Ishikawa (cell line): ENCODE measurements at regions not wholly inside any gene's neighbourhood (a gene's known extent, or its start where the extent isn't known, plus 50 kb on each side); places are given as distances from the start of the nearest gene placed in this dataset.

Experiments
- CEBPB ChIP-seq: IDR thresholded peaks from 2 replicates; pipeline ENCODE4 v1.6.1; 2012
- CREB1 ChIP-seq: IDR thresholded peaks from 2 replicates; pipeline ENCODE4 v1.6.1; 2012; ENCODE audit warnings: low read depth
- EGR1 ChIP-seq: IDR thresholded peaks from 2 replicates; pipeline ENCODE4 v1.6.1; 2012
- EP300 ChIP-seq: IDR thresholded peaks from 2 replicates; pipeline ENCODE4 v1.6.1; 2012; ENCODE audit warnings: borderline replicate concordance
- FOXM1 ChIP-seq: IDR thresholded peaks from 2 replicates; pipeline ENCODE4 v1.6.1; 2012; ENCODE audit warnings: low read depth, borderline replicate concordance
- NFIC ChIP-seq: IDR thresholded peaks from 2 replicates; pipeline ENCODE4 v1.6.1; 2012
- RAD21 ChIP-seq: IDR thresholded peaks from 2 replicates; pipeline ENCODE4 v1.6.1; 2012; ENCODE audit warnings: low read depth
- TAF1 ChIP-seq: IDR thresholded peaks from 2 replicates; pipeline ENCODE4 v1.6.1; 2012; ENCODE audit warnings: low read depth, mild to moderate bottlenecking
- TCF12 ChIP-seq: IDR thresholded peaks from 2 replicates; pipeline ENCODE4 v1.6.1; 2012; ENCODE audit warnings: low read depth
- TEAD4 ChIP-seq: IDR thresholded peaks from 2 replicates; pipeline ENCODE4 v1.6.1; 2012
- YY1 ChIP-seq: IDR thresholded peaks from 2 replicates; pipeline ENCODE4 v1.6.1; 2012; ENCODE audit warnings: low read depth
- ZBTB7A ChIP-seq: IDR thresholded peaks from 2 replicates; pipeline ENCODE4 v1.6.1; 2012; ENCODE audit warnings: low read depth
- TF ChIP-seq, protein P1 (sequence below): IDR thresholded peaks from 2 replicates; pipeline ENCODE4 v1.6.1; 2012
- TF ChIP-seq, protein P2 (sequence below): IDR thresholded peaks from 2 replicates; pipeline ENCODE4 v1.6.1; 2012
- TF ChIP-seq, protein P3 (sequence below): IDR thresholded peaks from 2 replicates; pipeline ENCODE4 v1.6.1; 2012; ENCODE audit warnings: low read depth, mild to moderate bottlenecking

DNA sequence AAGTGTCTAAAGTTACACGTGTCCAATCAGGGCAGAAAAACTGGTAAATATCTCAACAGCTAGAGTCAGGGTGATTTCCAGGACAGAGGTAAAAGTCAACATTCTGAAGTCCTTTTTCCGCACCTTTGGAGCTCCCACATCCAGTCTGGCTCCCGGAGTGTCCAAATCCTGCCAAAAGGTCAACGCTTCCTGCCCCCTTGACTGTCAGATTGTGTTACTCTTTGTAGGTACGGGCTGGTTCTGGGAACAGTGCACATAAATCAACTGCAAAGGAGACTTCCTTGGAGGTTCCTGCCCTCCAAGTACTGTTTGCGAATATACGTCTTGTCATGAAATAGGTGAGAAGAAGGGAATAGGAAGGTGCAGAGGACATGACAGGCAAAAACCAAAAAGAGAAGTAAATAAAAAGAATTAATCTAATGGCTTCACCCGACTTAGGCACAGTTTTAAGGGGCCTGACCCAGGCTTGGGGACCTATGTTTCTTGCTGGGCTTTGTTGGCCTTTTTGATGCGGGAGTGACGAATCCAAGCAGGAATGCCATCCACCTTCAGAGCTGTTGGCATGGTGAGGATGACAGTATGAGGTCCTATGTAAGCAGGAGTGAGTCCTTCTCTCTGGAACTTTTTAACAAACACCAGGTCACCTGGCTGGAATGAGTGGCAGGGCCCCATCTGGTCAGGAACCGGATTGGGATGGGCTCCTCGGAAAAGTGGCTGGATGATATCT, 155.4 kb downstream of the TRIM27 start:
- TF ChIP-seq ZBTB7A: no peak
- no peak for TF ChIP-seq TEAD4
- TF ChIP-seq EP300: no peak
- TF ChIP-seq TCF12: no peak
- TF ChIP-seq, protein P1, sequence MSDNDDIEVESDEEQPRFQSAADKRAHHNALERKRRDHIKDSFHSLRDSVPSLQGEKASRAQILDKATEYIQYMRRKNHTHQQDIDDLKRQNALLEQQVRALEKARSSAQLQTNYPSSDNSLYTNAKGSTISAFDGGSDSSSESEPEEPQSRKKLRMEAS: no peak
- TF ChIP-seq NFIC: no peak
- no peak for TF ChIP-seq TAF1
- TF ChIP-seq, protein P2, sequence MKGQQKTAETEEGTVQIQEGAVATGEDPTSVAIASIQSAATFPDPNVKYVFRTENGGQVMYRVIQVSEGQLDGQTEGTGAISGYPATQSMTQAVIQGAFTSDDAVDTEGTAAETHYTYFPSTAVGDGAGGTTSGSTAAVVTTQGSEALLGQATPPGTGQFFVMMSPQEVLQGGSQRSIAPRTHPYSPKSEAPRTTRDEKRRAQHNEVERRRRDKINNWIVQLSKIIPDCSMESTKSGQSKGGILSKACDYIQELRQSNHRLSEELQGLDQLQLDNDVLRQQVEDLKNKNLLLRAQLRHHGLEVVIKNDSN: no peak
- TF ChIP-seq CEBPB: no peak
- no peak for TF ChIP-seq FOXM1
- TF ChIP-seq, protein P3, sequence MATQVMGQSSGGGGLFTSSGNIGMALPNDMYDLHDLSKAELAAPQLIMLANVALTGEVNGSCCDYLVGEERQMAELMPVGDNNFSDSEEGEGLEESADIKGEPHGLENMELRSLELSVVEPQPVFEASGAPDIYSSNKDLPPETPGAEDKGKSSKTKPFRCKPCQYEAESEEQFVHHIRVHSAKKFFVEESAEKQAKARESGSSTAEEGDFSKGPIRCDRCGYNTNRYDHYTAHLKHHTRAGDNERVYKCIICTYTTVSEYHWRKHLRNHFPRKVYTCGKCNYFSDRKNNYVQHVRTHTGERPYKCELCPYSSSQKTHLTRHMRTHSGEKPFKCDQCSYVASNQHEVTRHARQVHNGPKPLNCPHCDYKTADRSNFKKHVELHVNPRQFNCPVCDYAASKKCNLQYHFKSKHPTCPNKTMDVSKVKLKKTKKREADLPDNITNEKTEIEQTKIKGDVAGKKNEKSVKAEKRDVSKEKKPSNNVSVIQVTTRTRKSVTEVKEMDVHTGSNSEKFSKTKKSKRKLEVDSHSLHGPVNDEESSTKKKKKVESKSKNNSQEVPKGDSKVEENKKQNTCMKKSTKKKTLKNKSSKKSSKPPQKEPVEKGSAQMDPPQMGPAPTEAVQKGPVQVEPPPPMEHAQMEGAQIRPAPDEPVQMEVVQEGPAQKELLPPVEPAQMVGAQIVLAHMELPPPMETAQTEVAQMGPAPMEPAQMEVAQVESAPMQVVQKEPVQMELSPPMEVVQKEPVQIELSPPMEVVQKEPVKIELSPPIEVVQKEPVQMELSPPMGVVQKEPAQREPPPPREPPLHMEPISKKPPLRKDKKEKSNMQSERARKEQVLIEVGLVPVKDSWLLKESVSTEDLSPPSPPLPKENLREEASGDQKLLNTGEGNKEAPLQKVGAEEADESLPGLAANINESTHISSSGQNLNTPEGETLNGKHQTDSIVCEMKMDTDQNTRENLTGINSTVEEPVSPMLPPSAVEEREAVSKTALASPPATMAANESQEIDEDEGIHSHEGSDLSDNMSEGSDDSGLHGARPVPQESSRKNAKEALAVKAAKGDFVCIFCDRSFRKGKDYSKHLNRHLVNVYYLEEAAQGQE: no peak

DNA sequence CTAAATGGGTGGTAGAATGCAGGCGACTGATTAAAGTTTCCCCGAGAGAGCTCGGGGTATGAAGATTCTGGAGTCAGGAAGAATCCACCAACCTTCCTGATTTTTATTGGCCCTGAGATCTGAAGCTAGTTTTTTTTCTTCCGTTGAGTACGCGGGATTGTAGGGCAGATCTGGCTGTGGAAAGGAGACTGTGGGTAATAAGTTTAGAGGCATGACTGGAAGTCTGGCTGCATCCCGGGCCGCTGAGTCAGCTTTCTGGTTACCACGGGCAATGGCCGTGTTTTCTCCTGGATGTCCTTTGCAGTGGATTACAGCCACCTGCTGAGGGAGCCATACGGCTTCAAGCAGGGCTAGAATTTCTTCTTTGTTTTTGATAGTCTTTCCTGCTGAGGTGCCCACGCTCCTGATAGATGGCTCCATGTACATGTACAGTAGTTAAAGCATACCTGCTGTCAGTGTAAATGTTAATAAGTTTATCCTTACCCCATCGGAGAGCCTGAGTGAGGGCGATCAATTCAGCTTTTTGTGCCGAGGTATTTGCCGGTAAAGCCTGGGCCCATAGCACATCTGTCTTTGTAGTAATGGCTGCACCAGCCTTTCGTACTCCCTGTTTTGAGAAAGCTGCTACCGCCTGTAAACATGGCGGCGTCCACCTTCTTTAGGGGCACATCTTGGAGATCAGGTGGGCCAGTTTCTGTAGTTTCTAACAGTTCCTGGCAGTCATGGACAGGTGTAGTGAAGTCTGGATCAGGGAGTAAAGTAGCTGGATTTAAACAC, 154.0 kb downstream of the TRIM27 start:
- no peak for TF ChIP-seq CREB1
- peak; percentile 45 for TF ChIP-seq RAD21
- TF ChIP-seq ZBTB7A: no peak
- no peak for TF ChIP-seq EGR1
- no peak for TF ChIP-seq NFIC
- TF ChIP-seq, protein P2: no peak
- TF ChIP-seq YY1: 0 out of 2 replicates have a peak, but pooled peaks have one; percentile 19
- TF ChIP-seq FOXM1: no peak
- TF ChIP-seq, protein P3: no peak
- TF ChIP-seq CEBPB: no peak
- TF ChIP-seq TAF1: no peak

DNA sequence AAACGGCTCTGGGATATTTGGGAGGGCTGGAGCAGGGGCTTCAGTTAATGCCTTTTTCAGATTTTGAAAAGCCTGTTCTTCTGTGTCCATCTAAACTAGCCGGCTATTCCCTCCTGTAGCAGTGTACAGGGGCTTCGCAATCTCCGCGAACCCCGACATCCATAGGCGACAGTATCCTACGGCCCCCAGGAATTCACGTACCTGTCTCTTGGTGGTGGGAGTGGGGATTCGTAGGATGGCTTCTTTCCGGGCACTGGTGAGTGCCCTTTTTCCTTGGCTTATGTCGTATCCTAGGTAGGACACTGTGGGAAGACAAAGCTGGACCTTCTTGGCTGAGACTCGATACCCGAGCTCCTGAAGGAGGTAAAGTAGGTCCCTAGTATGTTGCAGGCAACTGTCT, 153.1 kb downstream of the TRIM27 start:
- no peak for TF ChIP-seq YY1
- no peak for TF ChIP-seq TEAD4
- TF ChIP-seq FOXM1: no peak

DNA sequence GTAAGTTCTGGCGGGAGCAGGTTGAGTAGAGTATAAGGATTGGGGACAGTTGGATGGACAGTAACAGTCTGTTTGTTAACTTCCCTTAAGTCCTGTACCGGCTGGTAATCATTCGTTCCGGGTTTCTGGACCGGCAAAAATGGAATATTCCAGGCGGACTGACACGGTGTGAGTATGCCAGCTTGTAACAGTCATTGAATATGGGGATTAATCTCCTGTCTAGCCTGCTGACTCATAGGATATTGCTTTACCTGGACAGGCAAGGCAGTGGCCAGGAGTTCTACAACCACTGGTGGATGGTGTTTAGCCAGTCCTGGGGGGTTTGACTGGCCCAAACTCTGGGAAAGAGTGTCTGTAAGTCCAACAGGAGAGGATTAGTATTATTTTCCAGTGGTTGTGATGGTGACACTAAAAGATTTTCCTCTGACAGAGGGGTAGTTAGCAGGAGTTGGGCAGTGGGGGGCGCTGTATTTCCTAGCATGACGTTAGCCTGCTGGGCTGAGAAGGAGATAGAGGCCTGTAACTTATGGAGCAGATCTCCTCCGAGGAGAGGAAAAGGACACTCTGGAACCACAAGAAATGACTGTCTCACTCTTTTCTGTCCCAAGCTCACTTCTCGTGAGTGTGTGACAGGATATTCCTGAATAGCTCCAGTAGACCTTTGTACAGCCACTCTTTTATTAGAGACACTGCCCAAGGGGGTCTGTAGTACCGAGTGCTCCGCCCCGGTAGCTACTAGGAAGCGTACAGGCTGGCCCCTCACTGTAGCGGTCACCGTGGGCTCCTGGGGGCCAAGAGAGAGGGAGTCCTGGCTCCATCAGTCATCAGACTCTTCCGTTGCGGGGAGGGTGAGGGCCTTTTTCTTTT, 152.2 kb downstream of the TRIM27 start:
- TF ChIP-seq TCF12 (no peak), ZBTB7A (no peak), RAD21 (peak; percentile 21; the same call in 1 of the 2 replicates), TAF1 (no peak)

DNA sequence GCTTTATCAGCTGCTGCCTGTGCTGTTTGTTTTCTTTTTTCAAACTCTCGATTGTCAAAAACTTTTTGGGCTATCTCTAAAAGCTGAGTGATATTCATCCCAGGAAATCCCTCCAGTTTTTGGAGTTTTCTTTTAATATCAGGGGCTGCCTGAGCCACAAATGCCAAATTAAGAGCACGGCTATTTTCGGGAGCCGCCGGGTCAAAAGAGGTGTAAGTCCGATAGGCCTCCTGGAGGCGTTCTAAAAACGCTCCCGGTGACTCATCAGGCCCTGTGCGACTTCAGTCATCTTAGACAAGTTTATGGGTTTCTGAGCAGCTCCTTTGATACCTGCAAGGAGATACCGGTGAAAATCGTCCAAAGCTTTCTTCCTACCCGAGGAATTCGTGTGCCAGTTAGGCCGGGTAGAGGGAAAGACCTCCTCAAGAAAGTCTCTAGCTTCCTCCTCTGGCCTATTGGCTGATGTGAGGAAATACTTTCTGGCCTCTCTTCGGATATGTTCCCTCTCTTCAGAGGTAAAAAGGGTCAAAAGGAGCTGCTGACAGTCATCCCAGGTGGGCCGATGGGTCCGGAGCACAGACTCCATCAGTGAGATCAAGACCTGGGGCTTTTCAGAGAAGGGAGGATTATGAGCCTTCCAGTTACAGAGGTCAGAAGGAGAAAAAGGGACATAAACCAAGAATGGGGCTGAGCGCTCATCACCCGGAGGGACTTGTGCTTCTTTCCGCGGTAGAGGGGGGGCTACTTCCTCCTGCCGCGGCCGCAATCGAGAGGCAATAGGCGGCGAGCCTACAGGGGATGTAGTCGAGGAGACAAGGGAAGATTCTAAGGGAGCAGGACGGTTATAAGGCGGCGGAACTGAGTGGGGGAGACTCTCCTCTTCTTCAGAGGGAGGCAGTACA, 151.1 kb downstream of the TRIM27 start:
- TF ChIP-seq, protein P3: no peak
- TF ChIP-seq EP300 (no peak), ZBTB7A (no peak), CEBPB (no peak), FOXM1 (no peak), YY1 (no peak), TAF1 (no peak), NFIC (no peak), CREB1 (no peak), TEAD4 (no peak), RAD21 (no peak)
- TF ChIP-seq, protein P1: no peak
- TF ChIP-seq, protein P2: no peak
